Neuronal stem cell (in vitro differentiated cells): ENCODE measurements at regions not wholly inside any gene's neighbourhood (a gene's known extent, or its start where the extent isn't known, plus 50 kb on each side); places are given as distances from the start of the nearest gene placed in this dataset.

ENCODE experiments used
- DNase-seq: peaks from one replicate; pipeline ENCODE4 v3.0.0-alpha.2; 2013; ENCODE audit warnings: low spot score
- H2AFZ ChIP-seq: one replicate; pipeline ENCODE4 v1.6.1; 2013; ENCODE audit warnings: mild to moderate bottlenecking, low read length, inconsistent platforms
- H2AK5ac ChIP-seq: 2 replicates; pipeline ENCODE4 v1.6.1; 2013; ENCODE audit warnings: low read depth, mild to moderate bottlenecking, inconsistent platforms, low read length, moderate library complexity, mixed read lengths
- H2BK120ac ChIP-seq: 2 replicates; pipeline ENCODE4 v1.6.1; 2013; ENCODE audit warnings: low read depth, mild to moderate bottlenecking, inconsistent platforms, low read length, moderate library complexity, mixed read lengths
- H2BK12ac ChIP-seq: one replicate; pipeline ENCODE4 v1.6.1; 2013; ENCODE audit warnings: low read length, inconsistent platforms
- H2BK15ac ChIP-seq: 2 replicates; pipeline ENCODE4 v1.6.1; 2013; ENCODE audit warnings: mild to moderate bottlenecking, low read length, inconsistent platforms, mixed read lengths
- H2BK5ac ChIP-seq: one replicate; pipeline ENCODE4 v1.6.1; 2013; ENCODE audit warnings: inconsistent platforms, mild to moderate bottlenecking, low read length, moderate library complexity
- H3K14ac ChIP-seq: one replicate; pipeline ENCODE4 v1.6.1; 2013; ENCODE audit warnings: low read length, inconsistent platforms
- H3K18ac ChIP-seq: 2 replicates; pipeline ENCODE4 v1.6.1; 2013; ENCODE audit warnings: low read length, inconsistent platforms
- H3K23ac ChIP-seq: 2 replicates; pipeline ENCODE4 v1.6.1; 2013; ENCODE audit warnings: low read depth, mild to moderate bottlenecking, mixed read lengths, low read length, inconsistent platforms; ENCODE audit not compliant: poor library complexity
- H3K27ac ChIP-seq: replicated peaks from 3 replicates; pipeline ENCODE4 v1.5.1; 2013; ENCODE audit warnings: low read length, inconsistent platforms
- H3K27me3 ChIP-seq, 3 experiments: 2 replicates each; pipeline ENCODE4 v1.6.1; 2013; ENCODE audit warnings: low read length in 3 of 3, mild to moderate bottlenecking in 2 of 3, inconsistent platforms in 1 of 3, low read depth in 1 of 3, mixed read lengths in 1 of 3, moderate library complexity in 1 of 3; ENCODE audit not compliant: control insufficient read depth in 3 of 3, insufficient read depth in 3 of 3
- H3K36me3 ChIP-seq, 2 donors: replicated peaks in 1 of 2; 2 replicates each; pipeline ENCODE4 v1.6.1; 2013; ENCODE audit warnings: low read length in 2 of 2; ENCODE audit not compliant: control insufficient read depth in 2 of 2, insufficient read depth in 2 of 2
- H3K4ac ChIP-seq: 2 replicates; pipeline ENCODE4 v1.6.1; 2013; ENCODE audit warnings: inconsistent platforms, mild to moderate bottlenecking, low read length, moderate library complexity
- H3K4me1 ChIP-seq, 2 donors: 1 replicate in 1 of 2; 2 replicates in 1 of 2; pipeline ENCODE4 v1.6.1; 2013; ENCODE audit warnings: low read length in 2 of 2, low read depth in 1 of 2; ENCODE audit not compliant: control insufficient read depth in 2 of 2, insufficient read depth in 1 of 2
- H3K4me2 ChIP-seq: one replicate; pipeline ENCODE4 v1.6.1; 2013; ENCODE audit warnings: mild to moderate bottlenecking, low read length, inconsistent platforms; ENCODE audit not compliant: insufficient read depth, poor library complexity, severe bottlenecking
- H3K4me3 ChIP-seq, 2 donors: 2 replicates each; pipeline ENCODE4 v1.5.1; 2013; ENCODE audit warnings: low read length in 2 of 2, mild to moderate bottlenecking in 2 of 2, inconsistent platforms in 1 of 2, moderate library complexity in 1 of 2
- H3K79me1 ChIP-seq: one replicate; pipeline ENCODE4 v1.6.1; 2013; ENCODE audit warnings: low read depth, mild to moderate bottlenecking, inconsistent platforms, low read length, moderate library complexity
- H3K9ac ChIP-seq: one replicate; pipeline ENCODE4 v1.6.1; 2013; ENCODE audit warnings: mild to moderate bottlenecking, low read depth, low read length, inconsistent platforms; ENCODE audit not compliant: poor library complexity
- H3K9me3 ChIP-seq, 2 donors: replicated peaks in 1 of 2; 2 replicates each; pipeline versions ENCODE3 to v1.6.1; 2013; ENCODE audit warnings: low read length in 2 of 2, mild to moderate bottlenecking in 2 of 2, inconsistent platforms in 1 of 2, low read depth in 1 of 2, mixed read lengths in 1 of 2, moderate library complexity in 1 of 2; ENCODE audit not compliant: control insufficient read depth in 2 of 2, insufficient read depth in 1 of 2
- H4K8ac ChIP-seq: one replicate; pipeline ENCODE4 v1.6.1; 2013; ENCODE audit warnings: low read depth, mild to moderate bottlenecking, inconsistent platforms, low read length, moderate library complexity
- H4K91ac ChIP-seq: one replicate; pipeline ENCODE4 v1.6.1; 2013; ENCODE audit warnings: low read length, low read depth, mild to moderate bottlenecking, inconsistent platforms; ENCODE audit not compliant: poor library complexity
- WGBS, 2 donors: extraction: QIAGEN DNeasy Blood & Tissue Kit; methylation state at CpG; one replicate each; pipeline ENCODE4 v1.1.7; 2013; ENCODE audit warnings: missing lambda C conversion rate in 2 of 2, mixed read lengths in 1 of 2; ENCODE audit not compliant: insufficient read length in 2 of 2, insufficient replicate concordance in 1 of 2; ENCODE audit errors: extremely low coverage in 2 of 2; 5-methylcytosine and 5-hydroxymethylcytosine counted together

DNA sequence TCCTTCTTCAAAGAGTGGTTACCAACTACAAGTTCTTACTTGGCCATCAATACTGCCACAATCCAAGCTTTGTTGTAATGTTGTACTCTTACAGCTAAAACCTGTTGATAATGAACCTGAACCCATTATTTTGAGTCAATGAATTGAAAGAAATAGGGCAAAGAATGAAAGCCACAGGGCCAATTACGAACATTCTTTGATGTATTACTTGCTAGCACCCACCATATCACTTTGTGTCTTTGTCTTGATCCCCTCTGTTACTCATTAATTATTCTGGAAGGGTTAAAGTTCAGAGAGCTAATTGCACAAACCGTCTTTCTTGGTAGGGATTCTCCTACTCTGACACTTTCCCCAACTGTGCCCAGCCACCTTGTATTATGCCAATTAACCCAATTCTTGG, 53.2 kb upstream of the TFEC start:
- Histone ChIP-seq H3K4me2 (no peak overlapping the region), H3K4me1 (no peaks in the 10 kb centered on the region), H3K79me1 (no peaks in the 10 kb centered on the region), H4K91ac (no peak overlapping the region), H3K9ac (no peak overlapping the region), H3K18ac (no peak overlapping the region), H2BK5ac (no peak overlapping the region), H3K27ac (no peak overlapping the region), H3K23ac (no peak overlapping the region), H2BK15ac (no peak overlapping the region), H2BK120ac (no peak overlapping the region), H3K27me3 (no peaks in the 10 kb centered on the region), H3K36me3 (no peaks in the 10 kb centered on the region), H3K14ac (no peak overlapping the region), H3K4ac (no peak overlapping the region), H2AK5ac (no peak overlapping the region), H4K8ac (no peak overlapping the region), H3K9me3 (no peaks in the 10 kb centered on the region), H3K4me3 (no peak overlapping the region), H2BK12ac (no peak overlapping the region), H2AFZ (no peak overlapping the region)
- WGBS, 2 donors: no CpG with 5 or more reads among the region's 2 CpGs
- DNase-seq: peak; percentile 31

DNA sequence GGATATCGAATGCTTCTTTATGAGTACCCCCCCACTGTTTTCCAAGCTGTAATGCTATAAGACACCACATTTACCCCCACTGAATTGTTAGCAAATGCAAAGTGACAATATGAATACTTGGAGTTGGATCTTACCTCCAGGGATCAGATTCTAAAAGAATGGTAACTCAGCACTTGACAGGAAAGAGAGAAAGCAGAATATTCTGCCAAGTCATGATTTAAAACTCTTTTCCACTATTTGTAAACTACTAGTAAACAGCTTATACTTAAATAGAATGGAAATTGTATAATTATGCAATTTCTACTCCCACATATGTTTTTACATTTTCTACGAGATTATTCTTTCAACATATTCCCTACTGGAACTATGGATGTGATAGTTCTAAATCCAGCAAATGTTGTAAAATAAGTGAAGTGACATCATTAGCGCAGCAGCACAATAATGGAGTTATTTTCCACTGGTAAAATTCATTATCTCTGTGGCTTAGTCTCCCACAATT, 56.0 kb upstream of the TFEC start:
- H3K18ac ChIP-seq: no peak overlapping the region
- no peak overlapping the region for H3K27ac ChIP-seq
- H4K8ac ChIP-seq: no peak overlapping the region
- H3K4me1 ChIP-seq: no peaks in the 10 kb centered on the region
- H3K23ac ChIP-seq: no peak overlapping the region
- H3K9ac ChIP-seq: no peak overlapping the region
- H3K14ac ChIP-seq: no peak overlapping the region
- no peak overlapping the region for H2BK5ac ChIP-seq
- H3K36me3 ChIP-seq: no peaks in the 10 kb centered on the region
- no peak overlapping the region for H2BK120ac ChIP-seq
- no peak overlapping the region for H3K4me3 ChIP-seq
- no peaks in the 10 kb centered on the region for H3K79me1 ChIP-seq
- H2AK5ac ChIP-seq: no peak overlapping the region
- no peak overlapping the region for H2BK15ac ChIP-seq
- no peaks in the 10 kb centered on the region for H3K27me3 ChIP-seq
- no peak overlapping the region for H2BK12ac ChIP-seq
- no peak overlapping the region for H3K4me2 ChIP-seq
- no peak overlapping the region for H4K91ac ChIP-seq
- no peak overlapping the region for H3K4ac ChIP-seq
- no peak overlapping the region for H2AFZ ChIP-seq
- no peak for DNase-seq
- no CpG with 5 or more reads among the region's 3 CpGs for WGBS, 2 donors
- no peaks in the 10 kb centered on the region for H3K9me3 ChIP-seq

DNA sequence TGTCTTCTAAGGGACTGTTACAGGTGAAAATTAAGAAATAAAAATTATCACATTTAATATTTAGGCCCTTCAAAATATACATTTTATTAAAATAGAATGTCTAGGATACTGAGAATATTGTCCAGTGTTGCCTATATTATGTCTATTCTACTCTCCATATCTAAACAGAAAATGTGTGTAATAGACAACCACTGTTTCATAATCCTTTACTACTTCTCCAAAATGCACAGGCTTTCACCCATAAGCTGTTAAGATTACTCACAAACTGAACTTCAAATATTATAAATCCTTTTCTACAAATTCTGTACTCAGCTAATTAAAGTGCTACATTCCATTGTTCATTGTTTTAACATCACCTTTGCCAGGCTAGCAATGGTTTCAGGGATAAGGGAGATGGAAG, 56.7 kb upstream of the TFEC start:
- no peaks in the 10 kb centered on the region for H3K9me3 ChIP-seq
- H3K27me3 ChIP-seq: no peaks in the 10 kb centered on the region
- H3K4me2 ChIP-seq: no peak overlapping the region
- no peaks in the 10 kb centered on the region for H3K4me1 ChIP-seq
- H3K36me3 ChIP-seq: no peaks in the 10 kb centered on the region
- no peak overlapping the region for H3K14ac ChIP-seq
- no peak overlapping the region for H3K18ac ChIP-seq
- H3K23ac ChIP-seq: no peak overlapping the region
- H3K27ac ChIP-seq: no peak overlapping the region
- no peak overlapping the region for H4K8ac ChIP-seq
- no peak overlapping the region for H3K4ac ChIP-seq
- H2BK120ac ChIP-seq: no peak overlapping the region
- H2AK5ac ChIP-seq: no peak overlapping the region
- no peak overlapping the region for H2AFZ ChIP-seq
- H2BK15ac ChIP-seq: no peak overlapping the region
- no peak overlapping the region for H3K4me3 ChIP-seq
- H4K91ac ChIP-seq: no peak overlapping the region
- H2BK5ac ChIP-seq: no peak overlapping the region
- H3K9ac ChIP-seq: no peak overlapping the region
- DNase-seq: no peak
- H2BK12ac ChIP-seq: no peak overlapping the region
- H3K79me1 ChIP-seq: no peaks in the 10 kb centered on the region

DNA sequence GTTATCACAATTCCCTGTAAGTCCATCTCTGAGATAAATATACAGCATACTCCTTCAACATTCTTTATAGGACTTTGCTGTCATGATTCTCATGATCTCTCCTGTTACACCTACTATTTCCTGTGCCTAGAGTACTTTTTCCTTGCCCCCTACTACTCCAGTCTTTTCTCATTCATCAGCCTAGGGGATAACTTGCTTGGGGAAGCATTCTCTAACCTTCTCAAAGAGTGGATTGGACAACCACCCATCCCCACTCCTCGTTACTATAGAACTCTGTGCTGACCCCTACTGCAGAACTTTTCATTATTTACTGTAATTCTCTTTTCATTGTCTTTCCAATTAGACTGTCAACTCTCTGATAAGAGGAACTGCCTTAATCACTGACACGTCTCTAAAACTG, 57.4 kb upstream of the TFEC start:
- Histone ChIP-seq H3K4me3 (no peak overlapping the region), H3K27me3 (no peaks in the 10 kb centered on the region), H3K23ac (no peak overlapping the region), H4K91ac (no peak overlapping the region), H2BK120ac (no peak overlapping the region), H2BK5ac (no peak overlapping the region), H3K9me3 (no peaks in the 10 kb centered on the region), H2AFZ (no peak overlapping the region), H3K79me1 (no peaks in the 10 kb centered on the region), H3K4me2 (no peak overlapping the region), H3K18ac (no peak overlapping the region), H2BK12ac (no peak overlapping the region), H3K36me3 (no peaks in the 10 kb centered on the region), H2AK5ac (no peak overlapping the region), H3K4ac (no peak overlapping the region), H3K4me1 (no peaks in the 10 kb centered on the region), H2BK15ac (no peak overlapping the region), H3K27ac (no peak overlapping the region), H4K8ac (no peak overlapping the region), H3K14ac (no peak overlapping the region), H3K9ac (no peak overlapping the region)
- no peak for DNase-seq
- no CpG with 5 or more reads among the region's 2 CpGs for WGBS, 2 donors
